ENCODE measurements at regions not wholly inside any gene's neighbourhood (a gene's known extent, or its start where the extent isn't known, plus 50 kb on each side); places are given as distances from the start of the nearest gene placed in this dataset.
"Not testable (repeated sequence)": the region's sequence is repeated elsewhere in the genome, so short reads cannot be mapped to it uniquely, and the experiment has no call there.

DNA sequence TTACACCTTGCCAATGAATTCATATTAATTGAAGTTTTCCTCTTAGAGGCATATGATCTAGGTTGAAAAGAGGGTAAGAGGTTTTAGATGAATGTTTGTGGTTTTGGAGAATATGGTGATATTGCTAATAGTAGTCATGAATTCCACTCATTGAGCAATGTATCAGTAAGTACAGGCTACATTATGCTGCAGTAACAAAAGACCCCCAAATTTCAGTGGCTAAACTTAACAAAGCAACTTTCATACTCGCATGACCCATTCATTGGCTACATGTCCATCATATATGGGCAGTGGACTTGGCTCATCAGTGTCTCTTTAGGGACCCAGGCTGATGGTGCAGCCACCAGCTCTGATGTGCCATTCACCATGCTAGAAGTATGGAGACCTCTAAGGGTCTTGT is 196.6 kb upstream of the MYL2 start:
- DNase-seq (ENCODE audit: low read depth), result no peak

GRCh38 chr12:111113313-111113712 is 192.9 kb upstream of the MYL2 start:
- not testable (repeated sequence) for DNase-seq (ENCODE audit: low read depth)

DNA sequence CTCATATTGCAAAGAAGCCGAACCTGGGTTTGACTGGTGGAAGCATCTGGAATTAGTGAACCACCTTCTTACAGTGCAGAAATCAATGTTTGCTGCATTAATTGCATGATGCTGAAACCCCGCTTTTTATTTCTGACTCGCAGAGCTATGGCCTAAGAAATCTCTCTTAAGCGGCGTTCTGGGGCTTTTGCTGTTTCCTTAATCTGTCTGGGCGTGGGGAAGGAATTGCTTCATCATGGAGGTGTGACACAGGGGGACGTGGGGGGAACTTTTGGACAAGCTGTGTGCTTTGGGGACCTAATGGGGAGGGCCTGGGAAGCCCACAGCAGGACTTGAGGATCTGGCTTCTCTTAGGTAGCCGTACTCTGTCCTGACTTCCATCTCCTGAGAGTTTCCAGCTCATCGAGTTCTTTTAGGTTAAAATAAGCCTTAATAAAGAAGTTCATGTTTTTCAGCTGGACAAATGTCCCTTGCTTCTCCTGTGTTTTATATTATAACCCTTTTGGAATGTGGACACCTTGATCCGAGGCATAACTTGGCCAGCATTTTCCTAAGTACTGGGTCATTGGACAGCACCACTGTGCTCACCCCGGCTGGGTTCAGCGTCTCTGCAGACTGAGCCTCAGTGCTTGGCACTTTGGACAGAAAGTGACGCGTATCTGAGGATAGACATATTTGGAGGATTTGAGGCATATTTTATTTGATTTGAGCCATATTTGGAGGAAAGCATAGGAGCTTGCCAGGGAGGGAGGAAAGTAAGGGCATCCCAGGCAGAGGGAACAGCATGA is 192.1 kb upstream of the MYL2 start:
- no peak for DNase-seq (ENCODE audit: low read depth)

DNA sequence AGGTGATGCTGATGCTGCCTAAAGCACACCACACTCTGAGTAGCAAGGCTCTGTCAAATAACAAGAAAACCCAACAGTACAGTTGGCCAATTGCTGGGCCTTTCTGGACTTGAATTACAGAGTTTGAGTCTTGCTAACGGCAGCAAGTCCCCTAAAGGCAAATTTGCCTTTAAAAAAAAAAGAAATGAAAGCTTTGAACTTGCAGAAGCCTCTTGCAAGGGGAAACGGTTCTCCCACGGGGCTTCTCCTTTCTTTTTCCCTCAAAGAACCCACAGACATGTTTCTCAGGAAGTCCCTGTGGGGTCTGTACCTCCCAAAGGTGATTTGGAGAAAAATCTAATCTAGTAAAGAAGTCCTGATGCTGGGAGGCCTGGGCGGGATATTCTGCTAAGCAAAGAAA is 191.3 kb upstream of the MYL2 start:
- DNase-seq (ENCODE audit: low read depth), result no peak

GRCh38 chr12:111110556-111110955 is 190.2 kb upstream of the MYL2 start:
- DNase-seq (ENCODE audit: low read depth), result no peak

DNA sequence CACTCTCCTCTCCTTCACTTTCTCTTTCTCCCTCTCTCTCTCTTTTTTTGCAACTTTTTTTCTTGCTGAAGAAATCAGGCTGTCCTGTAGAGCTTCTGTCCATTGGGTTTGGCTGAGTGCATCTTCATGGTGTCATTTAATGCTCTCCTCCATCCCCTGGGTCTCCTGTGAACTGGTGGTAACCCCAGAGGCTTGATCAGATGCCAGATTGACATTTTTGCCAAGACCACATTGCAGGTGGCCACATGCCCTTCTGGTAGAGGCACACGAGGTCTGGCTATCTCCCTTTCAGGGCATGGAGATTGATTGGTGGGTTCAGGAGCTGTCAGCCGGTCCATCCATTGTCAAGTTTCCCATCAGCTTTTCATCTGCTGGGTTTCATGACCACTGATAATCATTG is 188.3 kb upstream of the MYL2 start:
- DNase-seq (ENCODE audit: low read depth), result no peak

- no peak for DNase-seq (ENCODE audit: low read depth)
Observed at GRCh38 chr12:111107392-111108178, 187.2 kb upstream of the MYL2 start.

GRCh38 chr12:111105294-111105693 is 184.9 kb upstream of the MYL2 start:
- no peak for DNase-seq (ENCODE audit: low read depth)

GRCh38 chr12:111103583-111103982 is 183.2 kb upstream of the MYL2 start:
- no peak for DNase-seq (ENCODE audit: low read depth)

GRCh38 chr12:111102102-111102739 is 181.8 kb upstream of the MYL2 start:
- DNase-seq (ENCODE audit: low read depth), result no peak

- no peak for DNase-seq (ENCODE audit: low read depth)
Observed at GRCh38 chr12:111101003-111101402, 180.6 kb upstream of the MYL2 start.

- no peak for DNase-seq (ENCODE audit: low read depth)
Observed at GRCh38 chr12:111100554-111100953, 180.2 kb upstream of the MYL2 start.

DNA sequence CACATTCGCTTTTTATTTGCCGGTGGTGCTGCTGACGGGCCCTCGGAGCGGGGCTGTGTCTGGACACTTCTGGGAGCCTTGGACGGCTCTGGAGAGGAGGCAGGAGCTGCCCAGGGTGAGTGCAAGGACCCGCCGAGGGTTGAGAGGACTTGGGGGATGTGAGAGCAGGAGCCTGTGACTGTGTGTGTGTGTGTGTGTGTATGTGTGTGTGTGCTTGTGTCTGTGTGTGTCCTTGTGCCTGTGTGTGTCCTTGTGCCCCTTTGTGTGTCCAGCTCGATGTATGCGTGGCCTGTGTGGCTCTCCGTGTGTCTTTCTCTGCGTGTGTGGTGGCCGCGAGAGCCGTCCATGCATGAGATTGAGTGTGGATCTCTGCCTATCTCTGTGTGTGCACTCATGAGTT is 179.6 kb upstream of the MYL2 start:
- DNase-seq (ENCODE audit: low read depth), result no peak

- DNase-seq (ENCODE audit: low read depth), result no peak
Observed at GRCh38 chr12:111099186-111099585, 178.8 kb upstream of the MYL2 start.

DNA sequence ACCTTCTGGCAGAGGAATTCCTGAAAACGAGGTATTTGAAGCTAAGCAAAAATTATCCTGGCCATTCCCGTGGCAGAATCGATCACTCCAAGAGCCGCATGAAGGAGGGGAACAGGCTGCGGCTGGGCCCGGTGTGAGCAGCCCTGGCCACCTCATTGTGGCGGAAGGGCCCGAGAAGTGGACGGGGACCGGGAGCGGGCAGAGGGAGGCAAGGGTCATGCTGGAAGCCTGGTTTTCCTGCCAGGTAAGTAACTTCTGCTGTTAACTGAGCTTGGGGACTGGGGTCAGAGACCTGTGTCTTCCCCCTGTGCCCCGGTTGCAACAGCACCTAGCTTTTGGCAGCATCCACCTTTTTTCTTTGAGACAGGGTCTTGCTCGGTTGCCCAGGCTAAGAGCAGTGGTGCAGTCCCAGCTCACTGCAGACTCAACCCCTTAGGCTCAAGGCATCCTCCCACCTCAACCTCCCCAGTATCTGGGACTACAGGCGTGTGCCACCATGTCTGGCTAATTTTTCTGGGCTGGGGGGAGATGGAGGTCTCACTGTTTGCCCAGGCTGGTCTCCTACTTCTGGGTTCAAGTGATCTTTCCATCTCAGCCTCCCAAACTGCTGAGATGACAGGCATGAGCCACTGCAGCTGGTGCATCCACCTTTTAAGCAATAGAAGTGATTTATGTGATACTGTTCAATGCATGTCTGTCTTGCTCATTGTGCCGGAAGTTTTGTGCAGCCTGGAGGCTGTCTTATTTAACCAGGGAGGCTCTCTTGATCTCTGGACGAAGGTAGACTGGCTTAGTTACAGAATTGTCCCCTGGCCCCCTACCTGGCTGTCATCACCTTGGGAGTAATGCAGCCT is 174.0 kb upstream of the MYL2 start:
- DNase-seq (ENCODE audit: low read depth), result no peak

GRCh38 chr12:111093428-111094142 is 173.2 kb upstream of the MYL2 start:
- DNase-seq (ENCODE audit: low read depth), result no peak

GRCh38 chr12:111091051-111091450 is 170.7 kb upstream of the MYL2 start:
- DNase-seq (ENCODE audit: low read depth), result no peak

- DNase-seq (ENCODE audit: low read depth), result no peak
Observed at GRCh38 chr12:111089616-111090015, 169.2 kb upstream of the MYL2 start.

- peak; percentile 3 for DNase-seq (ENCODE audit: low read depth)
Observed at GRCh38 chr12:111088409-111088808, 168.0 kb upstream of the MYL2 start.

DNA sequence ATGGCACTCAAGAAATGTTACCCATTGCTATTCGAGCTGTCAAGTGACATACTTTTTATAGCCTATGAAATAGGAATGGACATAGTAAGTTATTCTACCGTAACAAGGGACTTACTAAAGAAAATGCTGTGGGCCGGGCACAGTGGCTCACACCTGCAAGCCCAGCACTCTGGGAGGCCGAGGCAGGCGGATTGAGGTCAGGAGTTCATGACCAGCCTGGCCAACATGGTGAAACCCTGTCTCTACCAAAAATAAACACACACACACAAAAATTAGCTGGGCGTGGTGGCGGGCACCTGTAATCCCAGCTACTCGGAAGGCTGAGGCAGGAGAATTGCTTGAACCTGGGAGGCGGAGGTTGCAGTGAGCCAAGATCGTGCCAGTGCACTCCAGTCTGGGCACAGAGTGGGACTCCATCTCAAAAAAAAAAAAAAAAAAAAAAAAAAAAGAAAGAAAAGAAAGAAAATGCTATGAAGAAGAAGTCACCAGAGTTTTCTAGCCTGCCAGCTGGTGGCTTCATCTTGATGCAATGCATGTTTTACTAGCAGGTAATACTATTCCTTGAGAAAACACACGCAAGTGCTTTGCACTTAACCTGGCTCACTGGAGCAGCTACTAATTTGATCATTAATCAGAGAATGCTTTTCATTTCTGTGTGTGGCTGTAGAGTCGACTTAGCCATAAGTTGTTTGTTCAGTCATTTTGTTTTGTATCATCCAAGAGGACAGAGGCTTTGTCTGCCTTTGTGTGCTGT is 166.7 kb upstream of the MYL2 start:
- DNase-seq (ENCODE audit: low read depth), result no peak

All from LHCN-M2 (cell line).